GM12878 (cell line): ENCODE measurements at regions not wholly inside any gene's neighbourhood (a gene's known extent, or its start where the extent isn't known, plus 50 kb on each side); places are given as distances from the start of the nearest gene placed in this dataset.

ENCODE experiments used
- ATAC-seq: fragments of 200-7000 bp; cut with Tn5 transposase; 3 replicates; pipeline ENCODE4 v1.9.1; 2020; ENCODE audit warnings: mild to moderate bottlenecking, moderate library complexity
- BruUV-seq: library from RNA; stranded (reverse); fragments of 400-500 nt; replicated peaks from 2 replicates; lab custom pipeline; 2021; lab: Mats Ljungman, UMichigan
- CTCF ChIA-PET: fragments of 300-600 bp; sonication (Branson Sonifier 250); formaldehyde crosslinking; extraction: SDS; loops from one replicate; lab custom pipeline; 2021; ENCODE audit warnings: inconsistent platforms; lab: Yijun Ruan, JAX
- POLR2A ChIA-PET: fragments of 350-600 bp; formaldehyde crosslinking; extraction: SDS; loops from one replicate; lab custom pipeline; 2021; ENCODE audit warnings: inconsistent platforms; lab: Charles Lee
- RAD21 ChIA-PET: fragments of 300-600 bp; sonication (Branson Sonifier 250); formaldehyde crosslinking; loops from one replicate; lab custom pipeline; 2023; ENCODE audit warnings: antibody characterized with exemption; ENCODE audit not compliant: unreplicated experiment; lab: Charles Lee
- SMC1A ChIA-PET: fragments of 300-600 bp; sonication (Branson Sonifier 250); formaldehyde crosslinking; loops from one replicate; lab custom pipeline; 2023; ENCODE audit not compliant: unreplicated experiment, uncharacterized antibody; lab: Charles Lee
- DNase-seq: peaks from one replicate; pipeline ENCODE4 v3.0.0-alpha.2; 2011; ENCODE audit warnings: low read depth, low spot score
- FAIRE-seq: peaks from 3 replicates; lab custom pipeline; 2011; peaks lifted over from hg19 to GRCh38; lab: Jason Lieb, UNC
- H2AFZ ChIP-seq: 2 replicates; pipeline ENCODE4 v1.6.0; 2011; ENCODE audit warnings: low read depth, low read length, control low read depth; ENCODE audit not compliant: control insufficient read depth
- H3K27ac ChIP-seq: 2 replicates; pipeline ENCODE4 v1.5.1; 2011; ENCODE audit warnings: control low read depth; ENCODE audit not compliant: control insufficient read depth, insufficient read depth
- H3K27me3 ChIP-seq, 2 experiments: replicated peaks in 1 of 2; 2 replicates each; pipeline versions ENCODE4 v1.6.0 to v1.6.1; 2011; ENCODE audit warnings: low read length in 1 of 2; ENCODE audit not compliant: control insufficient read depth in 2 of 2, insufficient read depth in 2 of 2
- H3K36me3 ChIP-seq, 2 experiments: 2 replicates each; pipeline ENCODE4 v1.5.1; 2011; ENCODE audit warnings: low read length in 1 of 2; ENCODE audit not compliant: control insufficient read depth in 2 of 2, insufficient read depth in 2 of 2
- H3K4me1 ChIP-seq: 2 replicates; pipeline ENCODE4 v1.6.1; 2011; ENCODE audit warnings: mild to moderate bottlenecking, low read length, moderate library complexity, mixed read lengths; ENCODE audit not compliant: control insufficient read depth, insufficient read depth
- H3K4me2 ChIP-seq: 2 replicates; pipeline ENCODE4 v1.6.0; 2011; ENCODE audit warnings: control low read depth; ENCODE audit not compliant: control insufficient read depth, insufficient read depth
- H3K4me3 ChIP-seq: fragments of 200-600 bp; sonication (generic); 2 replicates; pipeline ENCODE4 v1.5.1; 2016
- H3K79me2 ChIP-seq: 2 replicates; pipeline ENCODE4 v1.6.0; 2011; ENCODE audit warnings: low read length; ENCODE audit not compliant: control insufficient read depth, insufficient read depth
- H3K9ac ChIP-seq: 2 replicates; pipeline ENCODE4 v1.8.0; 2011; ENCODE audit warnings: low read length, control low read depth, mixed read lengths; ENCODE audit not compliant: control insufficient read depth, insufficient read depth
- H3K9me3 ChIP-seq: replicated peaks from 3 replicates; pipeline ENCODE4 v1.5.1; 2011; ENCODE audit warnings: mild to moderate bottlenecking, low read length; ENCODE audit not compliant: control insufficient read depth, insufficient read depth
- H4K20me1 ChIP-seq: 2 replicates; pipeline ENCODE4 v1.6.0; 2011; ENCODE audit not compliant: control insufficient read depth, insufficient read depth
- ASH2L ChIP-seq: fragments of 300-600, 200-600 bp; sonication (generic); IDR thresholded peaks from 2 replicates; pipeline ENCODE4 v1.6.1; 2017; ENCODE audit warnings: low read depth, mild to moderate bottlenecking, borderline replicate concordance
- BCLAF1 ChIP-seq: fragments of 450-650 bp; IDR thresholded peaks from 2 replicates; pipeline ENCODE4 v1.6.1; 2017; ENCODE audit warnings: antibody characterized with exemption, mild to moderate bottlenecking, moderate library complexity
- CEBPZ ChIP-seq: fragments of 150-350 bp; IDR thresholded peaks from 2 replicates; pipeline ENCODE4 v1.6.1; 2016; ENCODE audit warnings: low read depth, low read length
- E2F4 ChIP-seq: IDR thresholded peaks from 2 replicates; pipeline ENCODE4 v1.6.1; 2012; ENCODE audit warnings: low read depth, low read length, improper control_type of control experiment
- EZH2 ChIP-seq: IDR thresholded peaks from 2 replicates; pipeline ENCODE4 v1.6.1; 2012; ENCODE audit warnings: low read depth, mild to moderate bottlenecking, control low read depth, inconsistent platforms, low read length, borderline replicate concordance; ENCODE audit not compliant: control insufficient read depth
- NBN ChIP-seq: fragments of 450-650 bp; IDR thresholded peaks from 2 replicates; pipeline ENCODE4 v1.6.1; 2016
- NR2C2 ChIP-seq: IDR thresholded peaks from 2 replicates; pipeline ENCODE4 v1.6.1; 2011; ENCODE audit warnings: borderline replicate concordance, low read depth; ENCODE audit not compliant: control insufficient read depth, insufficient read length
- TCF3 ChIP-seq: IDR thresholded peaks from 2 replicates; pipeline ENCODE4 v1.6.1; 2012; ENCODE audit warnings: low read depth, mild to moderate bottlenecking, low read length, borderline replicate concordance; ENCODE audit not compliant: insufficient read depth
- ZBTB4 ChIP-seq: fragments of 450-650 bp; formaldehyde crosslinking; IDR thresholded peaks from 2 replicates; pipeline ENCODE4 v1.4.0; 2022; ENCODE audit warnings: mild to moderate bottlenecking, moderate library complexity
- ZNF24 ChIP-seq: fragments of 450-650 bp; IDR thresholded peaks from 2 replicates; pipeline ENCODE4 v1.6.1; 2017; ENCODE audit warnings: antibody characterized with exemption, mild to moderate bottlenecking
- WGBS: methylation state at CpG from one replicate; pipeline ENCODE4 v1.1.6; 2016; ENCODE audit warnings: low lambda C conversion rate; ENCODE audit not compliant: insufficient replicate concordance, insufficient coverage; ENCODE audit errors: missing lambda C conversion rate; 5-methylcytosine and 5-hydroxymethylcytosine counted together
- in situ Hi-C: fragments of 300-500 bp; cut with MboI; formaldehyde crosslinking; loops from 9 replicates; pipeline ENCODE4 v1.14.3; 2018; ENCODE audit warnings: mixed read lengths
- intact Hi-C: fragments of 100-400 bp; cut with micrococcal nuclease; formaldehyde crosslinking; loops from one replicate; pipeline ENCODE4 v1.14.2; 2022; ENCODE audit not compliant: unreplicated experiment

GRCh38 chr20:53652090-53652858 lies 58.6 kb upstream of the ZNF217 start:
- Histone ChIP-seq H3K4me3 (peak overlapping the region; percentile 30; the same call in 1 of the 2 replicates), H4K20me1 (no peaks in the 10 kb centered on the region), H3K36me3 (no peaks in the 10 kb centered on the region), H3K9ac (peak overlapping the region; percentile 73), H3K9me3 (no peaks in the 10 kb centered on the region), H2AFZ (peak overlapping the region; percentile 20; the same call in 1 of the 2 replicates), H3K27me3 (no peaks in the 10 kb centered on the region), H3K4me2 (peak overlapping the region; percentile 66), H3K79me2 (peaks cover 2% of the 10 kb centered on the region; the same call in 1 of the 2 replicates), H3K4me1 (peaks cover 39% of the 10 kb centered on the region), H3K27ac (peak overlapping the region; percentile 99)
- RAD21 ChIA-PET = interaction anchor here (0.6 to 3.9 kb wide), 36 partner anchors 7 to 287 kb away, joined by 3 to 26 read pairs (median 4); partner anchors contain the start of gene ZNF217
- POLR2A ChIA-PET = interaction anchor here (0.6 to 3.0 kb wide), 13 partner anchors 9 to 274 kb away, joined by 3 to 14 read pairs (median 4); no protein-coding TSS in a partner anchor
- SMC1A ChIA-PET = interaction anchor here (0.6 to 12.4 kb wide), 38 partner anchors 9 to 297 kb away, joined by 3 to 149 read pairs (median 6); no protein-coding TSS in a partner anchor
- WGBS = under 1% methylated on average over 7 of the region's 7 CpGs
- ATAC-seq (peak; percentile 76), FAIRE-seq (peak; percentile 94), DNase-seq (peak; percentile 93)
- BruUV-seq = TSS peak; percentile 98
- intact Hi-C loops (loop anchor here (2.0 to 10.0 kb wide), 6 partner anchors 40 to 413 kb away; no protein-coding TSS in a partner anchor), in situ Hi-C loops (no loop called here)
- CTCF ChIA-PET = interaction anchor here (0.9 to 1.8 kb wide), 8 partner anchors 10 to 288 kb away, joined by 3 to 7 read pairs (median 4); no protein-coding TSS in a partner anchor
- TF ChIP-seq E2F4 (no peak), CEBPZ (no peak), BCLAF1 (no peak), ASH2L (0 out of 2 replicates have a peak, but pooled peaks have one; percentile 68), ZBTB4 (CRISPR knock-in tag) (no peak), TCF3 (peak; percentile 51; the same call in 1 of the 2 replicates), ZNF24 (peak; percentile 83), NR2C2 (no peak), NBN (peak; percentile 83), EZH2 (no peak)
